CD4-positive, alpha-beta T cell (primary cell): ENCODE measurements at regions not wholly inside any gene's neighbourhood (a gene's known extent, or its start where the extent isn't known, plus 50 kb on each side); places are given as distances from the start of the nearest gene placed in this dataset.

Experiments
- ATAC-seq: fragments of 200-7000 bp; cut with Tn5 transposase; one replicate; pipeline ENCODE4 v1.10.0; 2022; ENCODE audit warnings: mild to moderate bottlenecking; ENCODE audit not compliant: poor library complexity
- CTCF ChIA-PET: fragments of 350-600 bp; sonication (Branson Sonifier 250); formaldehyde crosslinking; loops from one replicate; lab custom pipeline; 2021; ENCODE audit warnings: antibody characterized with exemption, inconsistent platforms; lab: Charles Lee
- POLR2A ChIA-PET: fragments of 350-600 bp; sonication (Branson Sonifier 250); formaldehyde crosslinking; loops from one replicate; lab custom pipeline; 2021; ENCODE audit warnings: antibody characterized with exemption, inconsistent platforms; lab: Charles Lee
- DNase-seq, 14 experiments: peaks; one replicate each; pipeline ENCODE4 v3.0.0-alpha.2; 2013 to 2020; ENCODE audit warnings: mixed read lengths in 2 of 14
- H3K27ac ChIP-seq, 2 donors: one replicate each; pipeline versions ENCODE4 v1.5.1 to v1.7.0; 2013; ENCODE audit warnings: low read length in 2 of 2, low read depth in 1 of 2, mild to moderate bottlenecking in 1 of 2
- H3K27me3 ChIP-seq, 2 experiments: 1 replicate in 1 of 2; 2 replicates in 1 of 2; pipeline versions ENCODE4 v1.6.1 to v1.7.0; 2013; ENCODE audit warnings: low read length in 2 of 2, control low read depth in 1 of 2, mild to moderate bottlenecking in 1 of 2, moderate library complexity in 1 of 2; ENCODE audit not compliant: insufficient read depth in 2 of 2, control insufficient read depth in 1 of 2
- H3K36me3 ChIP-seq: one replicate; pipeline ENCODE4 v1.6.1; 2013; ENCODE audit warnings: low read length, control low read depth; ENCODE audit not compliant: insufficient read depth
- H3K4me1 ChIP-seq: one replicate; pipeline ENCODE4 v1.6.1; 2013; ENCODE audit warnings: low read length, control low read depth; ENCODE audit not compliant: insufficient read depth
- H3K4me3 ChIP-seq: one replicate; pipeline ENCODE4 v1.5.1; 2013; ENCODE audit warnings: mild to moderate bottlenecking, low read length, moderate library complexity
- H3K9me3 ChIP-seq, 2 experiments: 1 replicate in 1 of 2; 2 replicates in 1 of 2; pipeline versions ENCODE4 v1.6.1 to v1.7.0; 2013; ENCODE audit warnings: low read length in 2 of 2, mild to moderate bottlenecking in 2 of 2, control low read depth in 1 of 2, moderate library complexity in 1 of 2; ENCODE audit not compliant: control insufficient read depth in 1 of 2, insufficient read depth in 1 of 2
- H3K27ac Mint-ChIP-seq: one replicate; pipeline ENCODE4 v1.8.0; 2020; ENCODE audit warnings: mixed read lengths
- H3K27me3 Mint-ChIP-seq: one replicate; pipeline ENCODE4 v1.8.0; 2021; ENCODE audit warnings: mixed read lengths
- H3K36me3 Mint-ChIP-seq: one replicate; pipeline ENCODE4 v1.8.0; 2021; ENCODE audit warnings: low read depth, mixed read lengths
- H3K4me1 Mint-ChIP-seq: one replicate; pipeline ENCODE4 v1.8.0; 2021; ENCODE audit warnings: low read depth, mixed read lengths
- H3K4me3 Mint-ChIP-seq: one replicate; pipeline ENCODE4 v1.8.0; 2020; ENCODE audit warnings: mild to moderate bottlenecking, mixed read lengths
- H3K9me3 Mint-ChIP-seq: one replicate; pipeline ENCODE4 v1.8.0; 2020; ENCODE audit warnings: mixed read lengths
- intact Hi-C, 2 experiments: fragments of 100-400 bp; cut with DNase I in 1 of 2; cut with micrococcal nuclease in 1 of 2; formaldehyde crosslinking; loops; one replicate each; pipeline versions ENCODE4 v1.15.1 to v1.9.0; 2023 to 2025; cut with DNase I, micrococcal nuclease
- TF ChIP-seq, protein P1 (sequence below): fragments of 200-600 bp; IDR thresholded peaks from one replicate; pipeline ENCODE4 v1.8.0; 2022; ENCODE audit warnings: antibody characterized with exemption, mild to moderate bottlenecking

DNA sequence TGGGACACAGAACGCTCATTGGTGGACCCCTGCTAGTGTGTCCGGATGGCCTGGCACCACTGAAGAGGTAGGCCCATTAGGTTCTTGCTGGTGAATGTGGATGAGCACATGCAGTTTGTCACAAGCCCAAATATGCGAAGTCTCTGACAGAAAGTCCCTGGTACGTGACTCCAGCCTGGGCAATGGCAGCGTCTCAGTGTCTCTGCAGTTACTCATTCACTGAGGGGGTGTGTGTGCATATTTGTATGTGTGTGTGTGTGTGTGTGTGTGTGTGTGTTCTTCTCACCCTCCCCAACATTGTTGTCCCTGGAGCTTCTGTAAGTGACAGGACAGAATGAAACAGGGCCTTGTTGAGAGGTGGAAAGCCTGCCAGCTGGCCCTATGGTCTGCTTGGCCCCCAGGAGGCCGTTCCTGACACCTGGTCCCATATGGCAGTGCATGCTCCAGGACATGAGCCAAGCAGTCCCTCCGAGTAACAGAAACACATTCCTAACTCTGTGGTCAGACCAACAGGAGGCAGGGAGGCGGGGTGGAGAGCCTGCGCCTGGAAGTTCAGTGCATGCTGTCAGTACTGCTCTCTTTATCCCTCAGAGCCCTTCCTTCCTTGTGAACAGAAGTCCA is 169.9 kb downstream of the SLC28A3 start:
- no peak for DNase-seq
- intact Hi-C loops: loop anchor here in 1 of 2 experiments (5.0 kb wide), 1 partner anchor 147 kb away; no protein-coding TSS in a partner anchor
- H3K36me3 Mint-ChIP-seq: no peaks in the 10 kb centered on the region
- CTCF ChIA-PET: no interaction called here
- POLR2A ChIA-PET: no interaction called here
- Histone ChIP-seq H3K36me3 (no peaks in the 10 kb centered on the region), H3K27me3 (no peaks in the 10 kb centered on the region), H3K27ac (no peak overlapping the region), H3K4me1 (no peaks in the 10 kb centered on the region), H3K4me3 (no peak overlapping the region), H3K9me3 (no peaks in the 10 kb centered on the region)
- H3K27ac Mint-ChIP-seq: no peak overlapping the region
- H3K4me1 Mint-ChIP-seq: no peaks in the 10 kb centered on the region
- no peaks in the 10 kb centered on the region for H3K27me3 Mint-ChIP-seq
- no peak for ATAC-seq
- H3K9me3 Mint-ChIP-seq: no peaks in the 10 kb centered on the region
- TF ChIP-seq, protein P1, sequence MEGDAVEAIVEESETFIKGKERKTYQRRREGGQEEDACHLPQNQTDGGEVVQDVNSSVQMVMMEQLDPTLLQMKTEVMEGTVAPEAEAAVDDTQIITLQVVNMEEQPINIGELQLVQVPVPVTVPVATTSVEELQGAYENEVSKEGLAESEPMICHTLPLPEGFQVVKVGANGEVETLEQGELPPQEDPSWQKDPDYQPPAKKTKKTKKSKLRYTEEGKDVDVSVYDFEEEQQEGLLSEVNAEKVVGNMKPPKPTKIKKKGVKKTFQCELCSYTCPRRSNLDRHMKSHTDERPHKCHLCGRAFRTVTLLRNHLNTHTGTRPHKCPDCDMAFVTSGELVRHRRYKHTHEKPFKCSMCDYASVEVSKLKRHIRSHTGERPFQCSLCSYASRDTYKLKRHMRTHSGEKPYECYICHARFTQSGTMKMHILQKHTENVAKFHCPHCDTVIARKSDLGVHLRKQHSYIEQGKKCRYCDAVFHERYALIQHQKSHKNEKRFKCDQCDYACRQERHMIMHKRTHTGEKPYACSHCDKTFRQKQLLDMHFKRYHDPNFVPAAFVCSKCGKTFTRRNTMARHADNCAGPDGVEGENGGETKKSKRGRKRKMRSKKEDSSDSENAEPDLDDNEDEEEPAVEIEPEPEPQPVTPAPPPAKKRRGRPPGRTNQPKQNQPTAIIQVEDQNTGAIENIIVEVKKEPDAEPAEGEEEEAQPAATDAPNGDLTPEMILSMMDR: no peak
- no peak overlapping the region for H3K4me3 Mint-ChIP-seq

- Mint-ChIP-seq H3K9me3 (no peaks in the 10 kb centered on the region), H3K27me3 (peaks cover 5% of the 10 kb centered on the region), H3K36me3 (no peaks in the 10 kb centered on the region), H3K27ac (no peak overlapping the region), H3K4me1 (no peaks in the 10 kb centered on the region), H3K4me3 (no peak overlapping the region)
- no peak overlapping the region for H3K4me3 ChIP-seq
- no peak for ATAC-seq
- H3K27me3 ChIP-seq: no peaks in the 10 kb centered on the region
- ChIA-PET CTCF (interaction anchor here (1.1 to 2.4 kb wide), 2 partner anchors 7 to 15 kb away, joined by 3 to 5 read pairs; no protein-coding TSS in a partner anchor), POLR2A (interaction anchor here (2.6 kb wide), 1 partner anchor 194 kb away, joined by 10 read pairs; the partner anchor contains the start of gene HNRNPK)
- H3K9me3 ChIP-seq: no peaks in the 10 kb centered on the region
- TF ChIP-seq, protein P1: no peak
- no peaks in the 10 kb centered on the region for H3K36me3 ChIP-seq
- intact Hi-C loops: loop anchor here (1.0 to 5.0 kb wide), 2 partner anchors 143 to 236 kb away; no protein-coding TSS in a partner anchor
- no peaks in the 10 kb centered on the region for H3K4me1 ChIP-seq
- H3K27ac ChIP-seq: no peak overlapping the region
- no peak for DNase-seq
Measured at GRCh38 chr9:84173961-84174360, 166.6 kb downstream of the SLC28A3 start.

DNA sequence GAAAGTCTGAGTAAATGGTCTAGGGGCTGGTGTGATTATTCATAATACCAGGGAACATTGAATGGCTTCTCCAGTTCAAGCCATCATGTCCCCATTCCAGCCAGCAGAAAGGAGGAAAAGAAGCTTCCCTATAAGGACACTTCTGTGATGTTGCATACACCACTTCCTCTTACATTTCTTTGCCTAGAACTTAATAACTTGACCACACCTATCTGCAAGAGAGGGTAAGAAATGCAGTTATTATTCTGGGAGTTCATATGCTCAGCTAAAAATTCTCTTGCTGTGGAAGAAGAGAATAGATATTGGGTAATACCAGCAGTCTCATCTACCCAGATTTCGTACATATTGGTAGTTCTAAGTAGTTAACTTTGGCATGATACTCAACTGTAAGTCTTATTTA is 166.1 kb downstream of the SLC28A3 start:
- H3K27me3 Mint-ChIP-seq: peaks cover 8% of the 10 kb centered on the region
- H3K9me3 Mint-ChIP-seq: no peaks in the 10 kb centered on the region
- peak in 1 of 14 experiments; percentile 5 for DNase-seq
- ATAC-seq: no peak
- H3K36me3 Mint-ChIP-seq: no peaks in the 10 kb centered on the region
- H3K4me1 ChIP-seq: no peaks in the 10 kb centered on the region
- intact Hi-C loops: loop anchor here in 1 of 2 experiments (5.0 kb wide), 1 partner anchor 143 kb away; no protein-coding TSS in a partner anchor
- no peak overlapping the region for H3K4me3 ChIP-seq
- no peaks in the 10 kb centered on the region for H3K36me3 ChIP-seq
- no peaks in the 10 kb centered on the region for H3K4me1 Mint-ChIP-seq
- H3K4me3 Mint-ChIP-seq: no peak overlapping the region
- TF ChIP-seq, protein P1: no peak
- no peak overlapping the region for H3K27ac Mint-ChIP-seq
- ChIA-PET POLR2A (interaction anchor here (2.6 kb wide), 1 partner anchor 195 kb away, joined by 10 read pairs; the partner anchor contains the start of gene HNRNPK), CTCF (interaction anchor here (1.1 kb wide), 1 partner anchor 15 kb away, joined by 3 read pairs; no protein-coding TSS in a partner anchor)
- no peak overlapping the region for H3K27ac ChIP-seq
- H3K27me3 ChIP-seq: no peaks in the 10 kb centered on the region
- H3K9me3 ChIP-seq: no peaks in the 10 kb centered on the region
